ENCODE measurements at regions not wholly inside any gene's neighbourhood (a gene's known extent, or its start where the extent isn't known, plus 50 kb on each side); places are given as distances from the start of the nearest gene placed in this dataset.
"Not testable (repeated sequence)": the region's sequence is repeated elsewhere in the genome, so short reads cannot be mapped to it uniquely, and the experiment has no call there.

DNA sequence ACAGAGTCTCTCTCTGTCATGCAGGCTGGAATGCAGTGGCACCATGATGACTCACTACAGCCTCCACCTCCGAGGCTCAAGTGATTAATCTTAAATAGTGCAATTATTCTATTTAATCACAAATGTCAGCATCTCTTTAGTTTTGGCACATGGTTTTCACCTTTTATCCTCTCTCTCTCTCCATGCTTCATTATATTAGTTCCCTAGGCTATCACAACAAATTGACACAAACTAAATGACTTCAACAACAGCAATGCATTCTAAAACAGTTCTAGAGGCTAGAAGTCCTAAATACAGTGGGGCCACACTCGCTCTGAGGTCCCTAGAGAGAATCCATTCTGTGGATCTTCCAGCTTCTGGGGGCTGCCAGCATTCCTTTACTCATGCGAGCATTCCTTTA lies 178.2 kb upstream of the ZNG1F start:
- H3K4me1 ChIP-seq (ENCODE audit: insufficient read depth, low read length); H3K4me3 ChIP-seq (ENCODE audit: low read length); H3K9me3 ChIP-seq (ENCODE audit: insufficient read depth, low read depth, low read length); H3K9ac ChIP-seq (ENCODE audit: low read depth, low read length); H3K27ac ChIP-seq (ENCODE audit: low read length); H3K27me3 ChIP-seq (ENCODE audit: insufficient read depth, low read length); H3K36me3 ChIP-seq (ENCODE audit: insufficient read depth, low read depth, low read length): not testable (repeated sequence)

DNA sequence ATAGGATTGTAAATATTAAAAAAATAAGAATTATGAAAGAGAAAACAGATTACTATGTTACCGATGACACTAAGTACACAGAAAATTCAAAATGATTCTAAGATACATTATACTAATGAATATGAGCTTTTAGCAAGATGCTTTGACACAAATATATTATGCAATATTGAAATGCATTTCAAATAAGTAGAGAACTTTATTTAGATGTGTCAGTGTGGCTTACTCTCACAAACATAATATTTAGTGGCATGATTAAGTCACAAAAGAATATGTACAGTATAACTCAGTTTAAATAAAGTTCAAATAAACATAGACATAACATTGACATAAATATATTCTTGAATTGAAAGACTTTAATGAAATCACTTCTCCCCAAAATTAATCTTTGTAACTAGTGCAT lies 172.7 kb upstream of the ZNG1F start:
- H3K9me3 ChIP-seq (ENCODE audit: insufficient read depth, low read depth, low read length); H3K27ac ChIP-seq (ENCODE audit: low read length); H3K36me3 ChIP-seq (ENCODE audit: insufficient read depth, low read depth, low read length); H3K4me3 ChIP-seq (ENCODE audit: low read length); H3K27me3 ChIP-seq (ENCODE audit: insufficient read depth, low read length); H3K9ac ChIP-seq (ENCODE audit: low read depth, low read length); H3K4me1 ChIP-seq (ENCODE audit: insufficient read depth, low read length): not testable (repeated sequence)

DNA sequence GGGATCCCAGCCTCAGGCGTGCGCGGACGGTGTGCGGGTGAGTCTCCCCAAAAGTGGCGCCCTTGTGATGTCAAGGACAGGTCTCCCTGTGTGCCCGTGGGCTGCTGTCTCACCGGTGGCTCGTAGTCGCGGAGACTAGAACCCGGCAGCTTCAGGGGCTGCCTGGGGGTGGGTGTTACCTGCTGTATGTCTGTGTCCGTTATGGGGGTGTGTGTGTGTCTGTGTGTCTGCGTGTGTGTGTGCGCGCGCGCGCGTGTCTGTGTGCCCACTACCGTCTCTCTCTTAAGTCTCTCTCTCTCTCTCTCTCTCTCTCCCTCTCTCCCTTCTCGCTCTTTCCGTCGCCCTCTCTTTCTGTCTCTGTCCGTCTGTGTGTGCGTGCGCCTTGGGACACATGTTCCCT lies 170.0 kb upstream of the ZNG1F start:
- not testable (repeated sequence) for H3K4me1 ChIP-seq (ENCODE audit: insufficient read depth, low read length); H3K27ac ChIP-seq (ENCODE audit: low read length); H3K9me3 ChIP-seq (ENCODE audit: insufficient read depth, low read depth, low read length); H3K36me3 ChIP-seq (ENCODE audit: insufficient read depth, low read depth, low read length); H3K27me3 ChIP-seq (ENCODE audit: insufficient read depth, low read length); H3K9ac ChIP-seq (ENCODE audit: low read depth, low read length)
- H3K4me3 ChIP-seq (ENCODE audit: low read length): peak overlapping the region; percentile 66

DNA sequence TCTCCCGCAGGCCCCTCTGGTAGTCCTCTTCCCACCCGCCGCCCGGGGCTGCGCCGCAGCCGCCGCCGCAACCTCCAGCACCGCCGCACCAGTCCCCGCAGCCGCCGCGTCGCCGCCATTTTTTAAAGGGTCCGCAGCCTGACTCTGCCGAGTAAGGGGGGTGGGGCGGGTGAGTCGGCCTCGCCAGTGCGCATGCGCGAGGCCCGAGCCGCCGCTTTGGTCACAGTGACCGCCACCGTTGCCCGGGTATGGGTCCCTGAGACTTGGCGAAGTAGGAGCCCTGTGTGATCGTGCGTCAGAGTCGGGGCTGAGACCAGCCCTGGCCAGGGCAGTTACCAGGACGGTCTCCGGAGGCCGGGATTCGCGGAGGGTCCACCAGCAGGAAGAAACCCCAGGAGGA lies 169.6 kb upstream of the ZNG1F start:
- H3K36me3 ChIP-seq (ENCODE audit: insufficient read depth, low read depth, low read length); H3K9ac ChIP-seq (ENCODE audit: low read depth, low read length); H3K9me3 ChIP-seq (ENCODE audit: insufficient read depth, low read depth, low read length); H3K27me3 ChIP-seq (ENCODE audit: insufficient read depth, low read length); H3K27ac ChIP-seq (ENCODE audit: low read length); H3K4me1 ChIP-seq (ENCODE audit: insufficient read depth, low read length): not testable (repeated sequence)
- H3K4me3 ChIP-seq (ENCODE audit: low read length): peak overlapping the region; percentile 66; the same call in 1 of the 2 replicates

DNA sequence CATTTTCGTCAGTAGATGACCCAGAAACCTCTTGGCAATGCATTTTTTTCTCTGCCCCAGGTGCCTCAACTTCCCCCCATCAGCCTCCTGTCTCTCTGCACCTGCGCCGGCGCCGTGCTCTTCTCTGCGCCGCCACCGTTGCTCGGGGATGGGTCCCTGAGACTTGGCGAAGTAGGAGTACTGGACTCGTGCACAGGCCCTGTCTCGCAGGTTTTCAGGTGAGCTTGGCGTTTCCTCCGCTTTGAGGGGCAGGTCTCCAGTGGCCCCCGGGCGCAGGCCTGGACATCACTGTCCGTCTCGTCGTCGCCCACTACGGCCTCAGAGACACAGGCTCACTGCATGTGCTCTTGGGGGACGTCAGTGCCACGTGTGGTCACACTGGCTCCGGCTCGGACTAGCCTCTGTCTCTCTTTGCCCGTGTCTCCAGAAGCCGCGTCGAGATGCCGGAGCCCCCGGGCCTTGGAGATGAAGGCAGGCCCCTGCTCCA lies 168.8 kb upstream of the ZNG1F start:
- not testable (repeated sequence) for H3K4me1 ChIP-seq (ENCODE audit: insufficient read depth, low read length); H3K9ac ChIP-seq (ENCODE audit: low read depth, low read length); H3K36me3 ChIP-seq (ENCODE audit: insufficient read depth, low read depth, low read length); H3K9me3 ChIP-seq (ENCODE audit: insufficient read depth, low read depth, low read length); H3K4me3 ChIP-seq (ENCODE audit: low read length); H3K27ac ChIP-seq (ENCODE audit: low read length); H3K27me3 ChIP-seq (ENCODE audit: insufficient read depth, low read length)

DNA sequence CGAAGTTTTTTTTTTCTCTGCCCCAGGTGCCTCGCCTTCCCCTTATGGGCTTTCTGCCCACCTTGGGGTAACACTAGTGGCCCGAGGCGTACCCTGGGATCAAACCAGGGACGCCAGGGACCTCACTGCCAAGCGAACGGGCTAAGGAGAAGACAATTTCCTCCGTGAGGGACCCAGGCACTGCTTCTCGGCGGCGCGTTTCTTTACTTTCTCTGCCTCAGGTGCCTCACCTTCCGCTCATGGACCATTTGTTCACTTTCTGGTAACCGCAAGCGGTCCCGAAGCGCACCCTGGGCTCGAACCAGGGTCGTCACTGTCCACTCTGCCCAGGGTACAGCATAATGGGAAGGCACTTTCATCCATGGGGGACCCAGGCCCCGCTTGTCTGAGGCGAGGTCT lies 168.2 kb upstream of the ZNG1F start:
- H3K4me3 ChIP-seq (ENCODE audit: low read length); H3K9me3 ChIP-seq (ENCODE audit: insufficient read depth, low read depth, low read length); H3K36me3 ChIP-seq (ENCODE audit: insufficient read depth, low read depth, low read length); H3K9ac ChIP-seq (ENCODE audit: low read depth, low read length); H3K27me3 ChIP-seq (ENCODE audit: insufficient read depth, low read length); H3K27ac ChIP-seq (ENCODE audit: low read length); H3K4me1 ChIP-seq (ENCODE audit: insufficient read depth, low read length): not testable (repeated sequence)

DNA sequence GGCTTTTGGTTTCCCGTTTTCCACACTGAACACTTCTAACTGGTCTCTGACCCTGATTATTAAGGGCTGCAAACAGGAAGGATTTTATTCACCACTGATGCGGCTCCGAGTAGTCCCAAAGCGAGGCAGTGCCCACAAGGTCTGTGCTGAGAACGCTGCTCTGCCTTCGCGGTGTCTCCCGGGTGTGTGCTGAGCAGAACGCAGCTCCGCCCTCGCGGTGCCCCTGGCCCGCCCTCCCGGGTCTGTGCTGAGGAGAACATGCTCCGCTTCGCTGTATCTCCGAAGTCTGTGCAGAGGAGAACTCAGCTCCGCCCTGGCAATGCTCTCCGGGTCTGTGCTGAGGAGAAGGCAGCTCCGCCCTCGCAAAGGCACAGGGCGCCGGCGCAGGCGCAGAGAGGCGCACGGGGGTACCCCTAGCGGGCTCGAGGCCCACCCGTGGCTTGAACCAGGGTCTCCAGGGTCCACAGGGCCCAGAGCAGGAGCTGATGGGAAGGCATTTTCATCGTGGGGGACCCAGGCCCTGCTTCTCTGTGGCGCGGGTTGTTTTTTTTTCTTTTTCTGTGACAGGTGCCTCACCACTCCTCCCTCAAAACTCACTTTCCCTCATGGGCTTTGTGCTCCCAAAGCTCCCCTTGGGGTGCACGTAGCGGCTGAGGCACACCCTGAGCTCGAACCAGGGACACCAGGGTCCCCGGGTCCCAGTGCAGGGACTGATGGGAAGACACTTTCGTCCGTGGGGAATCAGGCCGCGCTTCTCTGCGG lies 167.7 kb upstream of the ZNG1F start:
- not testable (repeated sequence) for H3K27ac ChIP-seq (ENCODE audit: low read length); H3K27me3 ChIP-seq (ENCODE audit: insufficient read depth, low read length); H3K4me3 ChIP-seq (ENCODE audit: low read length)

DNA sequence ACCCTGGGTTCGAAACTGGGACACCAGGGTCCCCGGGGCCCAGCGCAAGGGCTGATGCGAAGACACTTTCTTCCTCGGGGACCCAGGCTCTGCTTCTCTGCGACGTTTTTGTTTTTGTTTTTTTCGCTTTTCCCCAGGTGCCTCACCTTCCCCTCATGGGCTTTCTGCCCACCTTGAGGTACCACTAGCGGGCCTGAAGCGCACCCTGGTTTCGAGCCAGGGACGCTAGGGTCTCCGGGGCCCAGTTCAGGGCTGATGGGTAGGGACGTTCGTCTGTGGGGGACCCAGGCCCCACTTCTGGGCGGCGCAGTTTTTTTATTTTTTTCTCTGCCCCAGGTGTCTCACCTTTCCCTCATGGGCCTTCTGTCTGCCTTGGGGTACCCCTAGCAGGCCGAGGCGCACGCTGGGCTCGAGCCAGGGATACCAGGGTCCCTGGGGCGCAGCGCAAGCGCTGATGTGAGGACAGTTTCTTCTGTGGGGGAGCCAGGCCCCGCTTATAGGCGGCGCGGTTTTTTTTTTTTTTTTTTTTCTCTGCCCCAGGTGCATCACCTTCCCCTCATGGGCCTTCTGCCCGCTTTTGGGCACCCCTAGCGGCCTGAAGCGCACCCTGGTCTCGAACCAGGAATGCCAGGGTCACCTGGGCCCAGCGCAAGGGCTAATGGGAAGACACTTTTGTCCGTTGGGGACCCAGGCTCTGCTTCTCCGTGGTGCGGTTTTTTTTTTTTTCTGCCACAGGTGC lies 166.8 kb upstream of the ZNG1F start:
- H3K9ac ChIP-seq (ENCODE audit: low read depth, low read length); H3K4me1 ChIP-seq (ENCODE audit: insufficient read depth, low read length); H3K9me3 ChIP-seq (ENCODE audit: insufficient read depth, low read depth, low read length); H3K36me3 ChIP-seq (ENCODE audit: insufficient read depth, low read depth, low read length); H3K27me3 ChIP-seq (ENCODE audit: insufficient read depth, low read length); H3K27ac ChIP-seq (ENCODE audit: low read length); H3K4me3 ChIP-seq (ENCODE audit: low read length): not testable (repeated sequence)

More for the DNA sequence above, 167.7 kb upstream of the ZNG1F start:
- not testable (repeated sequence) for H3K9me3 ChIP-seq (ENCODE audit: insufficient read depth, low read depth, low read length); H3K9ac ChIP-seq (ENCODE audit: low read depth, low read length); H3K4me1 ChIP-seq (ENCODE audit: insufficient read depth, low read length); H3K36me3 ChIP-seq (ENCODE audit: insufficient read depth, low read depth, low read length)

DNA sequence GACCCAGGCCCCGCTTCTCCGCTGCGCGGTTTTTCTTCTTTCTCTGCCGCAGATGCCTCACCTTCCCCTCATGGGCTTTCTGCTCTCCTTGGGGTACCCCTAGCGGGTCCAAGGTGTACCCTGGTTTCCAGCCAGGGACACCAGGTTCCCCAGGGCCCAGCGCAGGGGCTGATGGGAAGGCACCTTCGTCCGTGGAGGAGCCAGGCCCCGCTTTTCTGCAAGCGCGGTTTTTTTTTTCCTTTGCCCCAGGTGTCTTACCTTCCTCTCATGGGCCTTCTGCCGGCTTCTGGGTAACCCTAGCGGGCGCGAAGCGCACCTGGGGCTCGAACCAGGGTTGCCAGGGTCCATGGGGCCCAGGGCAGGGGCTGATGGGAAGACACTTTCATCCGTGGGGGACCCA lies 165.9 kb upstream of the ZNG1F start:
- H3K36me3 ChIP-seq (ENCODE audit: insufficient read depth, low read depth, low read length); H3K4me3 ChIP-seq (ENCODE audit: low read length); H3K27ac ChIP-seq (ENCODE audit: low read length); H3K4me1 ChIP-seq (ENCODE audit: insufficient read depth, low read length); H3K9ac ChIP-seq (ENCODE audit: low read depth, low read length); H3K9me3 ChIP-seq (ENCODE audit: insufficient read depth, low read depth, low read length); H3K27me3 ChIP-seq (ENCODE audit: insufficient read depth, low read length): not testable (repeated sequence)

DNA sequence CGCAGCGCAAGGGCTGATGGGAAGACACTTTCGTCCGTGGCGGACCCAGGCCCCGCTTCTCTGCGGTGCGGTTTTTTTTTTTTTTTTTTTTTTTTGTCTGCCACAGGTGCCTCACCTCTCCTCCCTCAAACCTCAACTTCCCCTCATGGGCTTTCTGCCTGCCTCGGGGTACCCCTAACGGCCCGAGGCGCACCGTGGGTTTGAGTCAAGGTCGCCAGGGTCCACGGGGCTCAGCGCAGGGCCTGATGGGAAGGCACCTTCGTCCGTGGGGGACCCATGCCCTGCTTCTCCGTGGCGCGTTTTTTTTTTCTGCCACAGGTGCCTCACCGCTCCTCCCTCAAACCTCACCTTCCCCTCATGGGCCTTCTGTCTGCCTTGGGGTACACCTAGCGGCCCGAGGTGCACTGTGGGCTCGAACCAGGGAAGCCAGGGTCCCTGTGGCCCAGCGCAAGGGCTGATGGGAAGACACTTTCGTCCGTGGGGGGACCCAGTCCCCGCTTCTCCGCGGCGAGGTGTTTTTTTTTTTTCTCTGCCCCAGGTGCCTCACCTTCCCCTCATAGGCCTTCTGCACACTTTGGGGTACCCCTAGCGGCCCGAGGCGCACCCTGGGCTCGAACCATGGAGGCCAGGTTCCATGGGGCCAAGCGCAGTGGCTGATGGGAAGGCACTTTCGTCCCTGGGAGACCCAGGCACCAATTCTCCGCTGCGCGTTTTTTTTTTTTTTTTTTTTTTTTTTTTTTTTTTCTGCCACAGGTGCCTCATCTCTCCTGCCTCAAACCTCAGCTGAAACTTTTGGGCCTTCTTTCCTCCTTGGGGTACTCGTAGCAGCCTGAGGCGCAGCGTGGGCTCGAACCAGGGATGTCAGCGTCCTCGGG lies 165.2 kb upstream of the ZNG1F start:
- not testable (repeated sequence) for H3K4me1 ChIP-seq (ENCODE audit: insufficient read depth, low read length); H3K4me3 ChIP-seq (ENCODE audit: low read length); H3K36me3 ChIP-seq (ENCODE audit: insufficient read depth, low read depth, low read length); H3K9ac ChIP-seq (ENCODE audit: low read depth, low read length); H3K27ac ChIP-seq (ENCODE audit: low read length); H3K27me3 ChIP-seq (ENCODE audit: insufficient read depth, low read length); H3K9me3 ChIP-seq (ENCODE audit: insufficient read depth, low read depth, low read length)

DNA sequence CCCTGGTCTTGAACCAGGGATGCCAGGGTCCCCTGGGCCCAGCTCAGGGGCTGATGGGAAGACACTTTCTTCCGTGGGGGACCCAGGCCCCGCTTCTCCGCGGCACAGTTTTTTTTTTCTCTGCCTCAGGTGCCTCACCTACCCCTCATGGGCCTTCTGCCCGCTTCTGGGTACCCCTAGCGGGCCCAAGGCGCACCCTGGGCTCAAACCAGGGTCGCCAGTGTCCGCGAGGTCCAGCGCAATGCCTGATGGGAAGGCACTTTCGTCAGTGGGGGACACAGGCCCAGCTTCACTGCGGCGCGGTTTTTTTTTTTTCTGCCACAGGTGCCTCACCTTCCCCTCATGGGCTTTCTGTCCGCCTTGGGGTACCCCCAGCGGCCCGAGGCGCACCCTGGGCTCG lies 163.9 kb upstream of the ZNG1F start:
- H3K9ac ChIP-seq (ENCODE audit: low read depth, low read length); H3K4me3 ChIP-seq (ENCODE audit: low read length); H3K36me3 ChIP-seq (ENCODE audit: insufficient read depth, low read depth, low read length); H3K4me1 ChIP-seq (ENCODE audit: insufficient read depth, low read length); H3K9me3 ChIP-seq (ENCODE audit: insufficient read depth, low read depth, low read length); H3K27me3 ChIP-seq (ENCODE audit: insufficient read depth, low read length); H3K27ac ChIP-seq (ENCODE audit: low read length): not testable (repeated sequence)

DNA sequence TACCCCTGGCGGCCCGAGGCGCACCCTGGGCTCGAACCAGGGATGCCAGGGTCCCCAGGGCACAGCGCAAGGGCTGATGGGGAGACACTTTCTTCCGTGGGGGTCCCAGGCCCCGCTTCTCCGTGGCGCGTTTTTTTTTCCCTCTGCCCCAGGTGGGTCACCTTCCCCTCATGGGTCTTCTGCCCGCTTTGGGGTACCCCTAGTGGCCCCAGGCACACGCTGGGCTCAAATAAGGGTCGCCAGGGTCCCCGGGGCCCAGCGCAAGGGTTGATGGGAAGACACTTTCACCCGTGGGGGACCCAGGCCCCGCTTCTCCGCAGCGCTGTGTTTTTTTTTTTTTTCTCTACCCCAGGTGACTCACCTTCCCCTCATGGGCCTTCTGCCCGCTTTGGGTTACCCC lies 163.3 kb upstream of the ZNG1F start:
- H3K4me3 ChIP-seq (ENCODE audit: low read length); H3K9me3 ChIP-seq (ENCODE audit: insufficient read depth, low read depth, low read length); H3K9ac ChIP-seq (ENCODE audit: low read depth, low read length): not testable (repeated sequence)

More for the DNA sequence above, 163.3 kb upstream of the ZNG1F start:
- not testable (repeated sequence) for H3K27ac ChIP-seq (ENCODE audit: low read length); H3K36me3 ChIP-seq (ENCODE audit: insufficient read depth, low read depth, low read length); H3K27me3 ChIP-seq (ENCODE audit: insufficient read depth, low read length); H3K4me1 ChIP-seq (ENCODE audit: insufficient read depth, low read length)

All from iPS-20b (cell line).